ENCODE measurements at regions not wholly inside any gene's neighbourhood (a gene's known extent, or its start where the extent isn't known, plus 50 kb on each side); places are given as distances from the start of the nearest gene placed in this dataset.

- H3K36me3 Mint-ChIP-seq: no peaks in the 10 kb centered on the region
- H3K27ac Mint-ChIP-seq: no peak overlapping the region
- no peak for DNase-seq
- peaks cover 11% of the 10 kb centered on the region for H3K9me3 Mint-ChIP-seq
- H3K4me3 Mint-ChIP-seq: no peak overlapping the region
- no peaks in the 10 kb centered on the region for H3K27me3 Mint-ChIP-seq
- H3K4me1 Mint-ChIP-seq: no peaks in the 10 kb centered on the region
Measured at GRCh38 chr2:42868096-42868495, 75.7 kb upstream of the HAAO start.

DNA sequence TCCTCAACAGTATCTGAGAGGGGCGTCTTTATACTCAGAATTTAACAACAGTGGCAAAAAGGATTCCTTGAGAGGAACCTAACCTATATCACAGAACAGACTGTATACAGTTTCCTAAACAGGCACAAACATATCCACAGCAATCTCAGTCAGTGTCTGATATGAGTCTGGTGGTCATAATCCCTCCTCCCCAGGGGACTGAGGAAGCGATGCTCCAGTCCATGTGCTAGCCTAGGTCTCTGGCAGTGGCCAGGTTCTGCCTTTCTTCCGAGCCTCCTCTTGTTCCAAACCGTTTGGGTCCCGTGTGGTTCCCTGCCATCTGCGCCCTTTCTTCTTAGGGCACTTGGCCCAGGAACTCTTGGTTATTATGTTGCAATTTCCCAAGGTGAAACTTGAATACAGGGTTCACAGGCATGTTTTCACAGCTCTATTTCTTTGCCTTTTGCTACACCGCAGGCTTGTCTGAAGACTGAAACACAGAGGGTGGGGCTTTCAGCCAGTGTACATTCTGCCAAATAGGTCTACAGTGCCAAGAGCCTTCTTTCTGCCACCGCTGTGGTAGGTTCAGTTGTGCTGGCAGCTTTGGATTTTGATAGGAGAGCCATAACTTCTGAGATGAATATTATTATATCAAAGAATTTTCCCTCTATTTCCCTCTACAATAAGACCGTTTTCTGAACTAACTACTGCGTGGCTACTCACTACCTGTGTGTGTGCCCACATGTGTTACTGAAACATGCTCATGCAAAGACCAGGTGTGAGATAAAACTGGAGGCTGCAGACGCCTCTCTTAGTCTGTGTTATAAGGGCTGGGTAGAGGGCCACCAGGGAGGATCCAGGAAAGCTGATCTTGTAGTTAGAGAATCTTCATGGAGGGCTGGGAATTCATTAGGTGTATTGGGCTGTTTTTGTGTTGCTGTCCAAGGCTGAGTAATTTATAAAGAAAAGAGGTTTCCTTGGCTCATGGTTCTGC lies 75.0 kb upstream of the HAAO start:
- no peak overlapping the region for H3K27ac Mint-ChIP-seq
- no peaks in the 10 kb centered on the region for H3K27me3 Mint-ChIP-seq
- H3K9me3 Mint-ChIP-seq: peaks cover 11% of the 10 kb centered on the region
- no peaks in the 10 kb centered on the region for H3K4me1 Mint-ChIP-seq
- no peak for DNase-seq
- no peak overlapping the region for H3K4me3 Mint-ChIP-seq
- H3K36me3 Mint-ChIP-seq: no peaks in the 10 kb centered on the region

GRCh38 chr2:42865884-42866881 lies 73.8 kb upstream of the HAAO start:
- peaks cover 11% of the 10 kb centered on the region for H3K9me3 Mint-ChIP-seq
- H3K27me3 Mint-ChIP-seq: no peaks in the 10 kb centered on the region
- no peaks in the 10 kb centered on the region for H3K4me1 Mint-ChIP-seq
- no peaks in the 10 kb centered on the region for H3K36me3 Mint-ChIP-seq
- H3K27ac Mint-ChIP-seq: no peak overlapping the region
- no peak overlapping the region for H3K4me3 Mint-ChIP-seq
- no peak for DNase-seq

DNA sequence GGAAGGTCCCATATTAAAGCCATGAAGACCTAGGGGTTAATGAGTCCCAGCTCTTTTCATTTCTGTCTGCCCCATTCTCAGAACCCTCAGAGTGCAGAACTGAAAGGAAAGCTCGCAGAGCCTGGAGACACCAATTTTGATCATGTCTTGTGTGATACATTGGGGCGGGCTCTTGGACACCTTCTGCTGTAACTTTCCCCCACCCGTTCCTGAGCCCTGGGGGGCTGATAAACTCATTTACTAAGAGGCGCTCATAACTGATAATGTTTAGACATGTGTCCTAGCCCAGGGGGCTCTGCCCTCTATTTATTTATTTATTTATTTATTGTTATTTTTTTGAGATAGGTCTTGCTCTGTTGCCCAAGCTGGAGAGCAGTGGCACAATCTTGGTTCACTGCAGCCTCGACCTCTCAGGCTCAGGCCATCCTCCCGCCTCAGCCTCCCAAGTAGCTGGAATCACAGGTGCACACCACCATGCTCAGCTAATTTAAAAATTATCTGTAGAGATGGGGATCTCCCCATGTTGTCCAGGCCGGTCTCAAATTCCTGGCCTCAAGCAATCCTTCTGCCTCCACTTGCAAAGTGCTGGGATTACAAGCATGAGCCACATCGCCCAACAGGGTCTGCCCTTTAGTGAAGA lies 72.4 kb upstream of the HAAO start:
- Mint-ChIP-seq H3K27me3 (no peaks in the 10 kb centered on the region), H3K27ac (no peak overlapping the region), H3K4me1 (no peaks in the 10 kb centered on the region), H3K36me3 (no peaks in the 10 kb centered on the region), H3K4me3 (no peak overlapping the region), H3K9me3 (peaks cover 11% of the 10 kb centered on the region)
- DNase-seq: no peak

- H3K36me3 Mint-ChIP-seq: no peaks in the 10 kb centered on the region
- DNase-seq: no peak
- no peak overlapping the region for H3K4me3 Mint-ChIP-seq
- H3K4me1 Mint-ChIP-seq: no peaks in the 10 kb centered on the region
- no peaks in the 10 kb centered on the region for H3K27me3 Mint-ChIP-seq
- peaks cover 9% of the 10 kb centered on the region for H3K9me3 Mint-ChIP-seq
- no peak overlapping the region for H3K27ac Mint-ChIP-seq
Measured at GRCh38 chr2:42864222-42864621, 71.8 kb upstream of the HAAO start.

DNA sequence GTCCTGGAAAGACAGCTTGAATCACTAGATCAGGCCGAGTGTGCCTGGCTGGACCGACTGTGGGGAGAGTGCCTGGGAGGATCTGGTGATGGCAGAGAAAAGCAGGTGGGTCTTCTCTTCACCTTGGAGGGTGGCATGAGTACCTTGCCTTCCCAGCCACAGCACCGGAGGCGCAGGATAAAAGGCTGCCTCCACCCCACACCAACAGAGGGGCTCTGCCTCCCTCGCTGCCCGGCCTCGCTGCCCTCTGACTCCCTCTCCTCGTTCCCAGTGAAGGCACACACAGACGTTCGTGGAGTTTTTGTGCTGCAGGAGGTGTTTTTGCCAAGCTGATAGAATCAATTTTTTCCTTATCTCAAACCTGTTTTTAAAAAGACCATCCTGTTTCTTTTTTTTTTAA lies 71.4 kb upstream of the HAAO start:
- Mint-ChIP-seq H3K4me1 (peaks cover 2% of the 10 kb centered on the region), H3K36me3 (no peaks in the 10 kb centered on the region), H3K4me3 (no peak overlapping the region), H3K27me3 (no peaks in the 10 kb centered on the region), H3K27ac (no peak overlapping the region), H3K9me3 (peaks cover 4% of the 10 kb centered on the region)
- DNase-seq: no peak

GRCh38 chr2:42863320-42863719 lies 70.9 kb upstream of the HAAO start:
- H3K4me1 Mint-ChIP-seq: peaks cover 2% of the 10 kb centered on the region
- H3K36me3 Mint-ChIP-seq: no peaks in the 10 kb centered on the region
- H3K9me3 Mint-ChIP-seq: peaks cover 2% of the 10 kb centered on the region
- no peak overlapping the region for H3K27ac Mint-ChIP-seq
- no peaks in the 10 kb centered on the region for H3K27me3 Mint-ChIP-seq
- DNase-seq: no peak
- H3K4me3 Mint-ChIP-seq: no peak overlapping the region

DNA sequence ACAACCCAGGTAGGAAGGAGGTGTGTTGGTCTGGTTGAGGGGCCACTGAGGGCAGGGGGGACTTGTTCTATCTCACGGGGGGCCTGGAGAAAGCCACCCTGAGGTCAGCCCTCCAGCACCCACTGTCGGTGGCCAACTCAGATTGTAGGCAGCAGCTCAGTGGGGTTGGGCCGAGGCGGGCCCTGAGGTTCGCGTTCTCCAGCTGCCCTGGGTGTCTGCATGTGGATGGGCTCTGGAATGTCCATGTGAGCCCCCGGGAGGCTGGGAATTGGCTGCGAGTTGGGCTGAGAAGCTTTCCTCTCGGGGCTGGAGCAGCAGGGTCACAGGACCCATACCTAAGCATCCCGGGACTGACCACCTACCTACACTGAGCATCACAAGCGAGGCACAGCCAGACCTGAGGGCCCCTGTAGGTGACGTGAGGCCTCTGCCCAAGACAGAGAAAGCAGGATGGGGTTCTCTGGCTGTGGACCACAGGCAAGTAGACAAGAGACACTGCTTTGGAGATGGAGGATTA lies 70.3 kb upstream of the HAAO start:
- Mint-ChIP-seq H3K9me3 (no peaks in the 10 kb centered on the region), H3K36me3 (no peaks in the 10 kb centered on the region), H3K4me1 (peaks cover 2% of the 10 kb centered on the region), H3K27me3 (no peaks in the 10 kb centered on the region), H3K4me3 (no peak overlapping the region), H3K27ac (no peak overlapping the region)
- DNase-seq: no peak

DNA sequence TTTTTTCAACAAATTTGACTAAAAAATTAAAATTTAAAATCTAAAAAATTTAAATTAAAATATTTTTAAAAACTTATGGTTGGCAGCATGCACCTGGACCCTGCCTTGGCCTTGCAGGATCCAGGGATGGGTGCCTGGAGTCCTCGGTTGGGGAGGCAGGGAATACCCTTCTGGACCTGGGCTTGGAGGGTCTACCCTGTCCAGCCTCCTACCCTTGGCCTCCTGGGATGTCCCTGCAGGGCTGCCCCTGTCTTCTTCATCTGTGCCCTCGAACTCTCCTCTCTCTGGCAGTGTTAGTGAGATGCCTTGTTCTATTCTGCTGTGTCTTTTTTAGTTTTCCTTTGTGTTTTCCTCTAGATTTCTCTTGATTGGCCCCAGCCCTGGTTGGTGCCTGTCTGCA lies 68.9 kb upstream of the HAAO start:
- Mint-ChIP-seq H3K27me3 (no peaks in the 10 kb centered on the region), H3K9me3 (no peaks in the 10 kb centered on the region), H3K4me3 (no peak overlapping the region), H3K4me1 (peaks cover 2% of the 10 kb centered on the region), H3K27ac (no peak overlapping the region), H3K36me3 (no peaks in the 10 kb centered on the region)
- DNase-seq: no peak

GRCh38 chr2:42860319-42861094 lies 68.1 kb upstream of the HAAO start:
- Mint-ChIP-seq H3K27me3 (no peaks in the 10 kb centered on the region), H3K36me3 (no peaks in the 10 kb centered on the region), H3K4me1 (peaks cover 2% of the 10 kb centered on the region), H3K27ac (no peak overlapping the region), H3K4me3 (no peak overlapping the region), H3K9me3 (no peaks in the 10 kb centered on the region)
- no peak for DNase-seq

DNA sequence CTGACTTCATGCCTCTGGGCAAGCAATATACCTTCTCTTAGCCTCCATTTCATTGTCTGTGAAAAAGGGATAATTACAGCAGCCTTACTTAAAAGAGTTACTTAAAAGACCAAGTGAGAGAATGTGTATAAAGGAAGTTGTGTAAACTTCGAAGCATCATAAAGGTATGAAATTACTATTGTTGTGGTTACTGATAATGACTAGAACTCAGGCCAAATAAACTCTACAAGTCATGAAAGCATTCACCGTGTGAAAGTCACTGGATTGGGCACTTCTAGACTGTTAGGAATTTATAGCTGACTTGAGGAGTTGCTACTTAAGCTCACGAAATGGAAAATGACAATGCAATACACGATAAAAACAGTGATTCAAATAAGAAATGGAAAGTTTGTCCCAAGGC lies 67.4 kb upstream of the HAAO start:
- no peaks in the 10 kb centered on the region for H3K27me3 Mint-ChIP-seq
- no peak overlapping the region for H3K27ac Mint-ChIP-seq
- no peak for DNase-seq
- H3K9me3 Mint-ChIP-seq: no peaks in the 10 kb centered on the region
- no peaks in the 10 kb centered on the region for H3K36me3 Mint-ChIP-seq
- H3K4me3 Mint-ChIP-seq: no peak overlapping the region
- peaks cover 2% of the 10 kb centered on the region for H3K4me1 Mint-ChIP-seq

- H3K4me1 Mint-ChIP-seq: peaks cover 2% of the 10 kb centered on the region
- H3K27me3 Mint-ChIP-seq: no peaks in the 10 kb centered on the region
- peak; percentile 60 for DNase-seq
- no peak overlapping the region for H3K4me3 Mint-ChIP-seq
- H3K9me3 Mint-ChIP-seq: no peaks in the 10 kb centered on the region
- H3K36me3 Mint-ChIP-seq: no peaks in the 10 kb centered on the region
- H3K27ac Mint-ChIP-seq: no peak overlapping the region
Measured at GRCh38 chr2:42859006-42859552, 66.7 kb upstream of the HAAO start.

- H3K4me3 Mint-ChIP-seq: no peak overlapping the region
- no peaks in the 10 kb centered on the region for H3K27me3 Mint-ChIP-seq
- no peak overlapping the region for H3K27ac Mint-ChIP-seq
- peaks cover 2% of the 10 kb centered on the region for H3K4me1 Mint-ChIP-seq
- no peaks in the 10 kb centered on the region for H3K36me3 Mint-ChIP-seq
- no peaks in the 10 kb centered on the region for H3K9me3 Mint-ChIP-seq
- no peak for DNase-seq
Measured at GRCh38 chr2:42858140-42859005, 66.0 kb upstream of the HAAO start.
